H9 (cell line): ENCODE measurements at regions not wholly inside any gene's neighbourhood (a gene's known extent, or its start where the extent isn't known, plus 50 kb on each side); places are given as distances from the start of the nearest gene placed in this dataset.
A peak's percentile ranks its signal among the peaks of the same experiment; 100 is the strongest.

ENCODE experiments used
- DNase-seq: peaks from one replicate; pipeline ENCODE4 v3.0.0-alpha.2; 2017
- H2AFZ ChIP-seq: one replicate; pipeline ENCODE4 v1.6.1; 2013; ENCODE audit warnings: mild to moderate bottlenecking, low read length, control low read depth, moderate library complexity
- H2AK5ac ChIP-seq: 2 replicates; pipeline ENCODE4 v1.6.1; 2013; ENCODE audit warnings: low read length, control low read depth, mixed read lengths; ENCODE audit not compliant: insufficient read length
- H2BK120ac ChIP-seq: one replicate; pipeline ENCODE4 v1.6.1; 2013; ENCODE audit warnings: low read depth, mild to moderate bottlenecking, low read length, control low read depth, inconsistent platforms; ENCODE audit not compliant: poor library complexity, severe bottlenecking
- H2BK12ac ChIP-seq: 2 replicates; pipeline ENCODE4 v1.6.1; 2013; ENCODE audit warnings: low read length, control low read depth, mixed read lengths, low read depth; ENCODE audit not compliant: insufficient read length
- H2BK15ac ChIP-seq: 2 replicates; pipeline ENCODE4 v1.6.1; 2013; ENCODE audit warnings: low read depth, low read length, control low read depth
- H2BK20ac ChIP-seq: one replicate; pipeline ENCODE4 v1.6.1; 2013; ENCODE audit warnings: low read depth, mild to moderate bottlenecking, low read length, control low read depth, inconsistent platforms; ENCODE audit not compliant: poor library complexity, severe bottlenecking
- H2BK5ac ChIP-seq: 2 replicates; pipeline ENCODE4 v1.6.1; 2013; ENCODE audit warnings: low read length, control low read depth, mixed read lengths; ENCODE audit not compliant: insufficient read length
- H3K14ac ChIP-seq: 2 replicates; pipeline ENCODE4 v1.6.1; 2013; ENCODE audit warnings: low read length, control low read depth; ENCODE audit not compliant: insufficient read depth
- H3K18ac ChIP-seq: 2 replicates; pipeline ENCODE4 v1.6.1; 2013; ENCODE audit warnings: low read depth, mild to moderate bottlenecking, mixed read lengths, low read length, control low read depth; ENCODE audit not compliant: insufficient read length
- H3K23ac ChIP-seq: 2 replicates; pipeline ENCODE4 v1.6.1; 2013; ENCODE audit warnings: low read length, control low read depth, mixed read lengths, low read depth; ENCODE audit not compliant: insufficient read length
- H3K23me2 ChIP-seq: 2 replicates; pipeline ENCODE4 v1.6.1; 2013; ENCODE audit warnings: low read depth, mild to moderate bottlenecking, mixed read lengths, low read length, control low read depth; ENCODE audit not compliant: insufficient read length, poor library complexity, severe bottlenecking
- H3K27ac ChIP-seq: 2 replicates; pipeline ENCODE4 v1.5.1; 2013; ENCODE audit warnings: low read length, control low read depth, mixed read lengths, low read depth; ENCODE audit not compliant: insufficient read length
- H3K27me3 ChIP-seq: 2 replicates; pipeline ENCODE4 v1.6.1; 2013; ENCODE audit warnings: low read length, control low read depth, inconsistent platforms; ENCODE audit not compliant: insufficient read depth
- H3K4ac ChIP-seq: 2 replicates; pipeline ENCODE4 v1.6.1; 2013; ENCODE audit warnings: low read depth, mild to moderate bottlenecking, control low read depth, inconsistent platforms, low read length, moderate library complexity
- H3K4me1 ChIP-seq: 2 replicates; pipeline ENCODE4 v1.6.1; 2013; ENCODE audit warnings: low read length, control low read depth, inconsistent platforms; ENCODE audit not compliant: insufficient read depth
- H3K4me2 ChIP-seq: 2 replicates; pipeline ENCODE4 v1.6.1; 2013; ENCODE audit warnings: low read length, control low read depth, mixed read lengths; ENCODE audit not compliant: insufficient read length, insufficient read depth
- H3K56ac ChIP-seq: 2 replicates; pipeline ENCODE4 v1.6.1; 2013; ENCODE audit warnings: low read depth, mild to moderate bottlenecking, mixed read lengths, low read length, control low read depth; ENCODE audit not compliant: insufficient read length
- H3K79me1 ChIP-seq: 2 replicates; pipeline ENCODE4 v1.6.1; 2013; ENCODE audit warnings: low read depth, mild to moderate bottlenecking, moderate library complexity, low read length, control low read depth, inconsistent platforms; ENCODE audit not compliant: insufficient read depth, poor library complexity, severe bottlenecking
- H3K79me2 ChIP-seq: 2 replicates; pipeline ENCODE4 v1.6.1; 2013; ENCODE audit warnings: low read length, control low read depth, inconsistent platforms; ENCODE audit not compliant: insufficient read depth
- H3K9ac ChIP-seq: 2 replicates; pipeline ENCODE4 v1.6.1; 2013; ENCODE audit warnings: low read length, control low read depth, mixed read lengths; ENCODE audit not compliant: insufficient read length; ENCODE audit errors: extremely low read depth
- H3K9me3 ChIP-seq: one replicate; pipeline ENCODE4 v1.6.1; 2013; ENCODE audit warnings: low read depth, low read length, inconsistent platforms; ENCODE audit not compliant: control insufficient read depth
- H3T11ph ChIP-seq: one replicate; pipeline ENCODE4 v1.6.1; 2013; ENCODE audit warnings: mild to moderate bottlenecking, low read length, control low read depth, inconsistent platforms
- H4K20me1 ChIP-seq: one replicate; pipeline ENCODE4 v1.6.1; 2013; ENCODE audit not compliant: control insufficient read depth, insufficient read length, insufficient read depth
- H4K5ac ChIP-seq: 2 replicates; pipeline ENCODE4 v1.6.1; 2013; ENCODE audit warnings: low read depth, mild to moderate bottlenecking, mixed read lengths, low read length, control low read depth; ENCODE audit not compliant: insufficient read length
- H4K8ac ChIP-seq: replicated peaks from 2 replicates; pipeline ENCODE4 v1.6.1; 2013; ENCODE audit warnings: low read length, control low read depth, mixed read lengths, low read depth; ENCODE audit not compliant: insufficient read length
- H4K91ac ChIP-seq: 2 replicates; pipeline ENCODE4 v1.6.1; 2013; ENCODE audit warnings: low read depth, mild to moderate bottlenecking, moderate library complexity, mixed read lengths, low read length, control low read depth; ENCODE audit not compliant: insufficient read length
- H3K27ac Mint-ChIP-seq, 3 experiments: 2 replicates in 2 of 3; 3 replicates in 1 of 3; pipeline ENCODE4 v1.8.0; 2020 to 2021; ENCODE audit warnings: mixed read lengths in 3 of 3, mild to moderate bottlenecking in 1 of 3, moderate library complexity in 1 of 3
- H3K27me3 Mint-ChIP-seq: 2 replicates; pipeline ENCODE4 v1.8.0; 2021; ENCODE audit warnings: low read depth, mild to moderate bottlenecking, moderate library complexity, mixed read lengths
- H3K36me3 Mint-ChIP-seq, 3 experiments: 2 replicates in 2 of 3; 3 replicates in 1 of 3; pipeline ENCODE4 v1.8.0; 2020 to 2021; ENCODE audit warnings: low read depth in 3 of 3, mixed read lengths in 3 of 3; ENCODE audit not compliant: insufficient read depth in 1 of 3
- H3K4me1 Mint-ChIP-seq, 2 experiments: 2 replicates each; pipeline ENCODE4 v1.8.0; 2020; ENCODE audit warnings: mixed read lengths in 2 of 2
- H3K4me3 Mint-ChIP-seq, 2 experiments: 2 replicates in 1 of 2; 3 replicates in 1 of 2; pipeline ENCODE4 v1.8.0; 2020 to 2021; ENCODE audit warnings: mild to moderate bottlenecking in 2 of 2, mixed read lengths in 2 of 2, moderate library complexity in 1 of 2
- H3K9me3 Mint-ChIP-seq, 2 experiments: 2 replicates in 1 of 2; 3 replicates in 1 of 2; pipeline ENCODE4 v1.8.0; 2020; ENCODE audit warnings: mild to moderate bottlenecking in 2 of 2, mixed read lengths in 2 of 2, moderate library complexity in 1 of 2
- WGBS: extraction: QIAGEN DNeasy Blood & Tissue Kit; methylation state at CpG from one replicate; pipeline ENCODE4 v1.1.7; 2013; ENCODE audit warnings: missing lambda C conversion rate, low lambda C conversion rate, mixed read lengths; ENCODE audit not compliant: insufficient read length; ENCODE audit errors: extremely low coverage; 5-methylcytosine and 5-hydroxymethylcytosine counted together
- TF ChIP-seq, protein P1 (sequence below): fragments of 200-600 bp; sonication (generic); conservative IDR thresholded peaks from 3 replicates; pipeline ENCODE4 v1.8.0; 2021; ENCODE audit warnings: antibody characterized with exemption, mild to moderate bottlenecking

DNA sequence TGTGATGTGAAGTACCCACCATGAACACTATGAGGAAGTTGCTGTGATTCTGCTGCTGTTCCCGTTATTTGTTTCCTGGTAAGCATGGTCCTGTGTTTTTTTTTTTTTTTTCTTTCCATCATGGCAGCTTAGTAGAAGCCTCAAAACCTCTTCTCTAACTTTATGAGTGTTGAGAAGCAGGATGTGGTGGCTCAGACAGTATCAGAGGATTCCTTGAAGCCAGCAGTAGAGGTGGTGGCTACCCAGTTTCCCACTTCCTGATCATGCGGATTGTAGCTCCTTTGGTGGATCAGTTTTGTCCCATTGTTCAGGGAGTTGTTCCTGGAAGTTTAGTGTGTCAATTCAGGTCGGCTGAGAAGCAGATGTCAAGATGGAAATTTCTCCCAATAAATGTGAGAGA, 175.8 kb downstream of the ATP23 start:
- Histone ChIP-seq H3K9ac (no peak overlapping the region), H2AK5ac (no peak overlapping the region), H2AFZ (no peak overlapping the region), H4K5ac (no peak overlapping the region), H3K14ac (no peak overlapping the region), H4K91ac (no peak overlapping the region), H4K8ac (no peak overlapping the region), H3K18ac (no peak overlapping the region), H3K9me3 (no peaks in the 10 kb centered on the region), H2BK120ac (no peak overlapping the region), H3K23ac (no peak overlapping the region), H2BK15ac (no peak overlapping the region), H3T11ph (no peak overlapping the region), H3K4me1 (0 out of 2 replicates have a peak, but pooled peaks cover 2% of the 10 kb centered on the region), H2BK12ac (no peak overlapping the region), H3K27ac (no peak overlapping the region), H2BK5ac (no peak overlapping the region), H4K20me1 (no peaks in the 10 kb centered on the region), H3K56ac (no peak overlapping the region), H3K27me3 (no peaks in the 10 kb centered on the region), H2BK20ac (no peak overlapping the region), H3K79me2 (no peaks in the 10 kb centered on the region), H3K4me2 (no peak overlapping the region), H3K23me2 (no peaks in the 10 kb centered on the region), H3K79me1 (no peaks in the 10 kb centered on the region), H3K4ac (no peak overlapping the region)
- H3K9me3 Mint-ChIP-seq = peaks cover 14 to 16% of the 10 kb centered on the region in 2 experiments
- TF ChIP-seq, protein P1, sequence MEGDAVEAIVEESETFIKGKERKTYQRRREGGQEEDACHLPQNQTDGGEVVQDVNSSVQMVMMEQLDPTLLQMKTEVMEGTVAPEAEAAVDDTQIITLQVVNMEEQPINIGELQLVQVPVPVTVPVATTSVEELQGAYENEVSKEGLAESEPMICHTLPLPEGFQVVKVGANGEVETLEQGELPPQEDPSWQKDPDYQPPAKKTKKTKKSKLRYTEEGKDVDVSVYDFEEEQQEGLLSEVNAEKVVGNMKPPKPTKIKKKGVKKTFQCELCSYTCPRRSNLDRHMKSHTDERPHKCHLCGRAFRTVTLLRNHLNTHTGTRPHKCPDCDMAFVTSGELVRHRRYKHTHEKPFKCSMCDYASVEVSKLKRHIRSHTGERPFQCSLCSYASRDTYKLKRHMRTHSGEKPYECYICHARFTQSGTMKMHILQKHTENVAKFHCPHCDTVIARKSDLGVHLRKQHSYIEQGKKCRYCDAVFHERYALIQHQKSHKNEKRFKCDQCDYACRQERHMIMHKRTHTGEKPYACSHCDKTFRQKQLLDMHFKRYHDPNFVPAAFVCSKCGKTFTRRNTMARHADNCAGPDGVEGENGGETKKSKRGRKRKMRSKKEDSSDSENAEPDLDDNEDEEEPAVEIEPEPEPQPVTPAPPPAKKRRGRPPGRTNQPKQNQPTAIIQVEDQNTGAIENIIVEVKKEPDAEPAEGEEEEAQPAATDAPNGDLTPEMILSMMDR = no peak
- H3K4me3 Mint-ChIP-seq = no peak overlapping the region
- H3K4me1 Mint-ChIP-seq = peaks cover 0 to 5% of the 10 kb centered on the region in 2 experiments; a peak in 1 of 4 replicates
- peaks cover 7 to 14% (median 12%) of the 10 kb centered on the region in 3 experiments; a peak in 5 of 7 replicates for H3K36me3 Mint-ChIP-seq
- peak overlapping the region in 1 of 3 experiments; percentile 49; a peak in 3 of 7 replicates for H3K27ac Mint-ChIP-seq
- no CpG with 5 or more reads among the region's 3 CpGs for WGBS
- no peak for DNase-seq
- no peaks in the 10 kb centered on the region; the same call in 1 of the 2 replicates for H3K27me3 Mint-ChIP-seq
